ENCODE measurements at regions not wholly inside any gene's neighbourhood (a gene's known extent, or its start where the extent isn't known, plus 50 kb on each side); places are given as distances from the start of the nearest gene placed in this dataset.

DNA sequence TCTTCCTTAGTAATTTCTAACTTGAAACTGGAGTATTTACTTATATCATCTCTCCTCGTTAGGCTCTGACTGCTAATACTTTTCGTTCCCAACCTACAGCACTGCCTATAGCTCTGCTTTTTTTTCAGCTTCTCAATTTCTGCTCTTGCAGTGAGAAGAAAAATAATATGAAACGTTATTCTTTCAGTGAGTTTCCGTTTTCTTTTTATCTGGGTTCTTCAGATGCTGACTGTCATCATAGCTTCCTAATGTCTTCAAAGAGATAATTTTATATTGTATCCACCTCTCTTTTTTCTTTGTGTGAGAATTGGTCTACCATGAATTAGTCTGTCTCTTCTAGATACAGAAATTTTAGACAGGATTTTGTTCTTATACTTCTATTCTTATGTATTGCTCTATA is 454.9 kb downstream of the LMO7 start:
- TF ChIP-seq POU2F2 (IDR thresholded peaks at IDR 0.05; ENCODE audit: low read depth, low read length): no peak
- TF ChIP-seq SPI1 (IDR thresholded peaks at IDR 0.05; ENCODE audit: low read depth, low read length): no peak
- TF ChIP-seq POLR2AphosphoS5 (IDR thresholded peaks at IDR 0.05; ENCODE audit: low read depth, low read length): no peak
- no peak for TF ChIP-seq POLR2A (IDR thresholded peaks at IDR 0.05; ENCODE audit: low read depth, low read length)
- no peak for TF ChIP-seq PAX5 (IDR thresholded peaks at IDR 0.05; ENCODE audit: insufficient read depth, low read length, severe bottlenecking)
- no peak for TF ChIP-seq TAF1 (IDR thresholded peaks at IDR 0.05; ENCODE audit: low read depth, low read length)
- DNase-seq (ENCODE audit: insufficient read length, low spot score) (no peak), FAIRE-seq (no peak)

DNA sequence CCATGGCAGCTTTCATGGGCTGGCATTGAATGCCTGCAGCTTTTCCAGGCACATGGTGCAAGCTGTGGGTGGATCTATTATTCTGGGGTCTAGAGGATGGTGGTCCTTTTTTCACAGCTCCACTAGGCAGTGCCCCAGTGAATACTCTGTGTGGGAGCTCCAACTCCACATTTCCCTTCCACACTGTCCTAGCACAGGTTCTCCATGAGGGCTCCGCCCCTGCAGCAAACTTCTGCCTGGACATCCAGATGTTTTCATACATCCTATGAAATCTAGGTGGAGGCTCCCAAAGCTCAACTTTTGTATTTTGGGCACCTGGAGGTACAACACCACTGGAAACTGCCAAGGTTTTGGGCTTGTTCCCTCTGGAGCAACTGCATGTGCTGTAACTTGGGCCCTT is 450.6 kb downstream of the LMO7 start:
- no peak for TF ChIP-seq POU2F2 (IDR thresholded peaks at IDR 0.05; ENCODE audit: low read depth, low read length)
- TF ChIP-seq SPI1 (IDR thresholded peaks at IDR 0.05; ENCODE audit: low read depth, low read length): no peak
- no peak for TF ChIP-seq TAF1 (IDR thresholded peaks at IDR 0.05; ENCODE audit: low read depth, low read length)
- no peak for TF ChIP-seq PAX5 (IDR thresholded peaks at IDR 0.05; ENCODE audit: insufficient read depth, low read length, severe bottlenecking)
- TF ChIP-seq POLR2A (IDR thresholded peaks at IDR 0.05; ENCODE audit: low read depth, low read length): no peak
- TF ChIP-seq POLR2AphosphoS5 (IDR thresholded peaks at IDR 0.05; ENCODE audit: low read depth, low read length): no peak
- no peak for FAIRE-seq
- no peak for DNase-seq (ENCODE audit: insufficient read length, low spot score)

DNA sequence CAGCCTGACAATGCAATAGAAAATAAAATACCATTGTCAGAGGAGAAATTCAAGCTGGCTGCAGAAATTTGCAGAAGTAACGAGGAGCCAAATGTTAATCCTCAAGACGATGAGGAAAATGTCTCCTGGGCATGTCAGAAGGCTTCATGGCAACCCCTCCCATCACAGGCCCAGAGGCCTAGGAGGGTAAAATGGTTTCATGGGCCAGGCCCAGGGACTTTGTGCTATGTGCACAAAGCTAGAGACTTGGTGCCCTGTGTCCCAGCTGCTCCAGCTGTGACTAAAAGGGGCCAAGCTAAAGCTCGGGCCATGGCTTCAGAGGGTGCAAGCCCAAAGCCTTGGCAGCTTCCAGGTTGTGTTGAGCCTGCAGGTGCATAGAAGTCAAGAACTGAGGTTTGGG is 431.7 kb downstream of the LMO7 start:
- DNase-seq (ENCODE audit: insufficient read length, low spot score) (no peak), FAIRE-seq (no peak)
- TF ChIP-seq POLR2AphosphoS5 (IDR thresholded peaks at IDR 0.05; ENCODE audit: low read depth, low read length) (no peak), SPI1 (IDR thresholded peaks at IDR 0.05; ENCODE audit: low read depth, low read length) (no peak), POLR2A (IDR thresholded peaks at IDR 0.05; ENCODE audit: low read depth, low read length) (no peak), POU2F2 (IDR thresholded peaks at IDR 0.05; ENCODE audit: low read depth, low read length) (no peak), PAX5 (IDR thresholded peaks at IDR 0.05; ENCODE audit: insufficient read depth, low read length, severe bottlenecking) (no peak), TAF1 (IDR thresholded peaks at IDR 0.05; ENCODE audit: low read depth, low read length) (no peak)

DNA sequence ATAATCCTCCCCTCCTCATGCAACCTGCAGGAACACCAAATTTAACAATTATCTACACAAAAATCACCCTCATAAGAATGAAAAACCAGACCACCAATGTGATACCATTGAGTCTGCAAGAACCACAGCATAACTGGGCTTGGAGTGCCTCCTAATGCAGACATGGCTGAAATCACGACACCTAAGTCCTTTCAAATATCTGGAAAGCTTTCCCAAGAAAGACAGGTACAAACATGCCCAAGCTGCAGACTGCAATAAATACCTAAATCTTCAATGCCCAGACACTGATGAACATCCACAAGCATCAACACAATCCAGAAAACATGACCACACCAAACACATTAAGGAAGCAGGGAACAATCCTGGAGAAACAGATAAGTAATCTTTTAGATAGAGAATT is 417.1 kb downstream of the LMO7 start:
- no peak for FAIRE-seq
- DNase-seq (ENCODE audit: insufficient read length, low spot score): no peak
- TF ChIP-seq POLR2A (IDR thresholded peaks at IDR 0.05; ENCODE audit: low read depth, low read length) (no peak), SPI1 (IDR thresholded peaks at IDR 0.05; ENCODE audit: low read depth, low read length) (no peak), POU2F2 (IDR thresholded peaks at IDR 0.05; ENCODE audit: low read depth, low read length) (no peak), POLR2AphosphoS5 (IDR thresholded peaks at IDR 0.05; ENCODE audit: low read depth, low read length) (no peak), TAF1 (IDR thresholded peaks at IDR 0.05; ENCODE audit: low read depth, low read length) (no peak), PAX5 (IDR thresholded peaks at IDR 0.05; ENCODE audit: insufficient read depth, low read length, severe bottlenecking) (no peak)

DNA sequence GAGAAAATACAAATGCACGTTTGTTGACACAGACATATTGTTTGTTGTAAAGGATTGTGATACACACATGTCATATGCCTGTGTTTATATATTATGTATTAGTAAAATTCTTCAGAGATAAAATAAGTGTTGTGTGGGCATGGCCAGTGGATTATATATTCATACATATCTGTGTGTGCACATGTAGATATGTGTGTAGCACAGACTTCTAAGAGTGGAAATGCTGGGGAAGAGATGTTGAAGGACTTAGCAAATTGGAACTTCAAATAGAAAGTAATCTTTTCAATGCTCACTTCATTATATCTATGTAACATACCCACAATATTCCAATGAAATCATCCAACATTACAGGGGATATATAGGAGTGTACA is 413.2 kb downstream of the LMO7 start:
- DNase-seq (ENCODE audit: insufficient read length, low spot score) (no peak), FAIRE-seq (no peak)
- no peak for TF ChIP-seq POLR2A (IDR thresholded peaks at IDR 0.05; ENCODE audit: low read depth, low read length)
- TF ChIP-seq POU2F2 (IDR thresholded peaks at IDR 0.05; ENCODE audit: low read depth, low read length): no peak
- TF ChIP-seq TAF1 (IDR thresholded peaks at IDR 0.05; ENCODE audit: low read depth, low read length): no peak
- no peak for TF ChIP-seq POLR2AphosphoS5 (IDR thresholded peaks at IDR 0.05; ENCODE audit: low read depth, low read length)

DNA sequence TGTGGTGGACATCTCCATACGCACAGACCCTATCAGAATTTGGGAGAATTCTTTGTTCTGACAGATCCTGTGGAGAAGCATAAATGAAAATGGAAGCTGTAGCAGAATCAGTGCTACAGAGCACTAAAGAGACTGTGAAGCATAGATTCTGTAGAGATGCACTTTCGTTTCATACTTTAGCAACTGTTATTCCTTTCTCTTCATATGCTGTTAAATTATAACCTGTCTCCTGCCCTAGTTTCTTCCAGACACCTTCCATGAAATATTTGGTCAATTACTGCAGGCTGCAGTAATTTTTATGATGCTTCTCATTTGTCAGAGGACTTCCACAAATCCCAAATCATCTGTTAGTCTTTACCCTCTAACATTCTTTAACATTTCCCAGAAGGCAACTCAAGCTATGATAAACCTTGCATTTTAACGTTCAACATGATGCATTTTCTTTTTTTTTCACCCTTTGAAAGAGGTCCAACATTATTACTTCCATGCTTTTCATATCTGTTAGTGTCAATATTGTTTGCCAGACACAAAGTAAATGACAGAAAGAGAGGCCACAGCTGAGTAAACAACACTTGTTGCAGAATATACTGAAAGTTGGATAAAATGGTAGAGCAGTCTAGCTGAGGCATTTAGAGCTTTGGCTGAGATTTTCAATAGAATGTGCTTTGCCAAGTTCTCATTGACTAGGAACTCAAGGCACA is 412.7 kb downstream of the LMO7 start:
- no peak for TF ChIP-seq POU2F2 (IDR thresholded peaks at IDR 0.05; ENCODE audit: low read depth, low read length)
- TF ChIP-seq SPI1 (IDR thresholded peaks at IDR 0.05; ENCODE audit: low read depth, low read length): no peak
- no peak for TF ChIP-seq POLR2AphosphoS5 (IDR thresholded peaks at IDR 0.05; ENCODE audit: low read depth, low read length)
- no peak for TF ChIP-seq POLR2A (IDR thresholded peaks at IDR 0.05; ENCODE audit: low read depth, low read length)
- no peak for TF ChIP-seq PAX5 (IDR thresholded peaks at IDR 0.05; ENCODE audit: insufficient read depth, low read length, severe bottlenecking)
- TF ChIP-seq TAF1 (IDR thresholded peaks at IDR 0.05; ENCODE audit: low read depth, low read length): no peak
- DNase-seq (ENCODE audit: insufficient read length, low spot score) (no peak), FAIRE-seq (no peak)

DNA sequence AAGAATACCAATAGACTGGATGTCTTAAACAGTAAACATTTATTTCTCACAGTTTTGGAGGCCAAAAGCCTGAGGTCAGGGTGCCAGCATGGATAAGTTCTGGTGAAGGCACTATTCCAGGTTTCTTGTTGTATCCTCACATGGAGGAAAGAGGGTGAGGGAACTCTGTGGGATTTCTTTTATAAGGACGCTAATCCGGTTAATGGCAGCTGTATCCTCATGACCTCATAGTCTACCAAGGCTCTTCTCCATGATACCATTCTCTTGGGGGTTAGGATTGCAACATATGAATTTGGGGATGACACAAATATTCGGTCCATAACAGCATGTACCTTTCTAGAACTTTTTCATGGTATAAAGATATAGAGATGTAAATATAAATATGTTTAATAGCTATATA is 412.0 kb downstream of the LMO7 start:
- DNase-seq (ENCODE audit: insufficient read length, low spot score) (no peak), FAIRE-seq (no peak)
- TF ChIP-seq TAF1 (IDR thresholded peaks at IDR 0.05; ENCODE audit: low read depth, low read length) (no peak), SPI1 (IDR thresholded peaks at IDR 0.05; ENCODE audit: low read depth, low read length) (no peak), PAX5 (IDR thresholded peaks at IDR 0.05; ENCODE audit: insufficient read depth, low read length, severe bottlenecking) (no peak), POLR2AphosphoS5 (IDR thresholded peaks at IDR 0.05; ENCODE audit: low read depth, low read length) (no peak), POU2F2 (IDR thresholded peaks at IDR 0.05; ENCODE audit: low read depth, low read length) (no peak), POLR2A (IDR thresholded peaks at IDR 0.05; ENCODE audit: low read depth, low read length) (no peak)

DNA sequence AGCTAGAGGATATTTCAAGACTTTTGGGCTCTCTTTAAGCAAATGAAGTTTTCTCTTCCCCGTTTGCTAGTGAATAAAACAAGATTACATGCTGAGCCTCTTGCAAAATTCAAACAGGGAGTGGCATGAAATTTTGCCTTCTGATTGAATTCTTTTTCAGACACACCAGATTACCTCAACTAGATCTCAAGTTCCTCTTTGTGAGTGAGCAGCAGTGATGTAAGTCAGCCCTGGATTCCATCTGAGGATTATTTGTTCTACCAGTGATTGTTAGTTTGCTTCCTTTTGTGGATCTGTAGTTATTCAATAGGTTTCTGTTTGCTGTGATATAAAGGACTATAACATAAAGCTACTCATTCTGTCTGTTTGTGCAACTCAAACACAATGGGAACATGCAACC is 407.7 kb downstream of the LMO7 start:
- FAIRE-seq (no peak), DNase-seq (ENCODE audit: insufficient read length, low spot score) (no peak)
- TF ChIP-seq TAF1 (IDR thresholded peaks at IDR 0.05; ENCODE audit: low read depth, low read length) (no peak), SPI1 (IDR thresholded peaks at IDR 0.05; ENCODE audit: low read depth, low read length) (no peak), PAX5 (IDR thresholded peaks at IDR 0.05; ENCODE audit: insufficient read depth, low read length, severe bottlenecking) (no peak), POLR2A (IDR thresholded peaks at IDR 0.05; ENCODE audit: low read depth, low read length) (no peak), POLR2AphosphoS5 (IDR thresholded peaks at IDR 0.05; ENCODE audit: low read depth, low read length) (no peak), POU2F2 (IDR thresholded peaks at IDR 0.05; ENCODE audit: low read depth, low read length) (no peak)

DNA sequence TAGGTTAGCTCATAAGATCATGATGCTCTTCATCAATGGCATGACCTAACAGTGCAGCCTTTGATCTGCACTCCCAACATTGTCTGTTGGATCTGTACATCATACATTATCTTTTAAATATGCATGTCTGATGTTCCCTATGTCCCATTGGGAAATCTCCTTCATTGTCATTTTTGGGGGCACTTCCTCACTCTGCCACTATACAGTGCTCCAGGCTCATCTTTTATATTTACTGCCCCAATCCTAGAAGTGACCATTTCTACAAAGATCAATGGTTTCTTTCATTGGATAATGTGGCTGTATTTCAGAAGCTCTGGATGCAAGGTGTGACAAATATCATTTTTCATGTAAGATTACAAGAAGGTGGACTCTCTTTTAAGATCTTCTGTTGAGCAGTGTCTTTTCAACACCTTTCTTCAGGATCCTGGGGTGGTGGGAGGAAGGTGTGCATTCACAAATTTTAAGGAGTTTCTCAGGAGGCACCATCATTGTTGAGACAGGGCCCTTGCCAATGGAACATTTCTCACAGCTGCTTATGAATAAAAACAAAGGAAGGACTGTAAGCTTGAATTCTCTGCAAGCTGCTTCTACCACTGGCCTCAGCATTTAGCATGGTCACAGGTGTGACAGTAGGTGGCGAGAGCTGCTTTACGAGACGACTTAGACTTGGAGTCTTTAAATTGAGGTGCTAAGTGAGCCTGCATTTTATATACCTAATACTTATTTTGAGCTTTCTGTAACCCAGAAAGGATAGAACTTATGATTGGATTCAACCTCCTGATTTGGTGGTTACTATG is 403.0 kb downstream of the LMO7 start:
- no peak for FAIRE-seq
- TF ChIP-seq POLR2A (IDR thresholded peaks at IDR 0.05; ENCODE audit: low read depth, low read length) (no peak), PAX5 (IDR thresholded peaks at IDR 0.05; ENCODE audit: insufficient read depth, low read length, severe bottlenecking) (no peak), SPI1 (IDR thresholded peaks at IDR 0.05; ENCODE audit: low read depth, low read length) (no peak), POU2F2 (IDR thresholded peaks at IDR 0.05; ENCODE audit: low read depth, low read length) (no peak), TAF1 (IDR thresholded peaks at IDR 0.05; ENCODE audit: low read depth, low read length) (no peak), POLR2AphosphoS5 (IDR thresholded peaks at IDR 0.05; ENCODE audit: low read depth, low read length) (no peak)
- DNase-seq (ENCODE audit: insufficient read length, low spot score): no peak
